ENCODE measurements at regions not wholly inside any gene's neighbourhood (a gene's known extent, or its start where the extent isn't known, plus 50 kb on each side); places are given as distances from the start of the nearest gene placed in this dataset.

DNA sequence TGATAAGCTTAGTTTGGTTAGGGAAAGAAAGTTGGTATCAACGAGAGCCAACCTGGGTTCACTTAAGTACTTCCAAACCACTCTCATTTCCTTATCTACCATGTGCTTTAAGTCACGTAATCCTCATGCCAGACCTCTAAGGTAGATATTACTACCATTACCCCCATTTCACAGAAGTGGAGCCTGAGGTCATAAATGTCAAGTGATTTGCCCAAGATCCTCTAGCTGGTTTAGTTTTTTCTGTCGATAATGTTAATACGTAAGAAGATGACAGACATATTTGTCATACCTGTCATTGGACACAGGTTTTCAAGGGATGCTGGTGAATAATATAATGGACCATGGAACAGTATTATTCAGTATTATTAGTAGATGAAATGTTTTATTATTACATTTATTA is 197.4 kb upstream of the MKLN1 start:
- no peak for TF ChIP-seq CTCF (IDR thresholded peaks at IDR 0.05)

DNA sequence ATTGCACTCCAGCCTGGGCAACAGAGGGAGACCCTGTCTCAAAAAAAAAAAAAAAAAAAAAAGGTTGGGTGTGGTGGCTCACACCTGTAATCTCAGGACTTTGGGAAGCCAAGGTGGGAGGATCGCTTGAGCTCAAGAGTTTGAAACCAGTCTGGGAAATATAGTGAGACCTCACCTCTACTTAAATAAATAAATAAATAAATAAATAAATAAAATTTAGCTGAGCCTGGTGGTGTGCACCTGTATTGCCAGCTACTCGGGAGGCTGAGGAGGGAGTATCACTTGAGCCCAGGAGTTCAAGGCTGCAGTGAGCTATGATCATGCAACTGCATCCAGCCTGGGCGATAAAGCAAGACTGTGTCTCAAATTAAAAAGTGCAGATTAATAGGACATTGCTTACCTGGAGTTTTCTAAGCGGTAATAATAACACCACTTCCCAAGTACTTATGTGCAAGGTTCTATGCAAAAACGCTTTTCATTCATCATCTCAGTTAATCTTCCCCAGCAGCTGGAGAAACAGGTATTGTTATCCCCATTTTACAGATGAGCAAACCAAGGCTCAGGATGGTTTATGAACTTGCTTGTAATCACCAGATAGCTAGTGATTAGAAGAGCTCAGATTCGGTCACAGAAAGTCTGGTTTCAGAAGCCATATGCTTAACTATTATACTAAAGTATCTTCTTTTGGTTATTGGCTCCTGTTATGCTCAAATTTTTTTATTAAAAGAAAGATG is 196.5 kb upstream of the MKLN1 start:
- TF ChIP-seq CTCF (IDR thresholded peaks at IDR 0.05): no peak

GRCh38 chr7:131131746-131132431 is 195.8 kb upstream of the MKLN1 start:
- TF ChIP-seq CTCF (IDR thresholded peaks at IDR 0.05): no peak

- TF ChIP-seq CTCF (IDR thresholded peaks at IDR 0.05): no peak
Observed at GRCh38 chr7:131139462-131139861, 188.2 kb upstream of the MKLN1 start.

GRCh38 chr7:131141443-131141967 is 186.2 kb upstream of the MKLN1 start:
- TF ChIP-seq CTCF (IDR thresholded peaks at IDR 0.05): no peak

GRCh38 chr7:131143869-131144268 is 183.8 kb upstream of the MKLN1 start:
- no peak for TF ChIP-seq CTCF (IDR thresholded peaks at IDR 0.05)

DNA sequence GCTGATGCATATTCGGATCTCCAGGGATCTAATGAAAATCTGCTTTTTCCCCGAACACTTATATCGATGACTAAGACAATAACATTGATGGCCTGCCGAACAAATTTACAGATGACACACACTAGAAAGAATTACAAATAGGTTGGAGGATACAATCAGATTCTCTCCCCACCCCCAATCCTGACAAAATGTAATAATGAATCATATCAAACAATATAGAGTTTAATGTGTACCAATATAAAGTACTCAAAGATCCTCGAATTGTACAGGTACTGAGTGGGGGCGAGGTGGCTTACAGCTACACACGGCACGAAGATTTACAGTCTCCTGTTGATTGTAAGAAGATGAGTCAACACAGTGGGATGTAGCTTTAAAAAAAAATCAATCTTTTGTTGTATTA is 182.7 kb upstream of the MKLN1 start:
- TF ChIP-seq CTCF (IDR thresholded peaks at IDR 0.05): no peak

All from LNCAP (cell line).